T-helper 2 cell treated with Interferon-gamma antibody and Interleukin-4, amounts not matched to agents 100 ng/mL and 5 ng/mL, for 36 hours (primary cell): ENCODE measurements at regions not wholly inside any gene's neighbourhood (a gene's known extent, or its start where the extent isn't known, plus 50 kb on each side); places are given as distances from the start of the nearest gene placed in this dataset.
"Not testable (repeated sequence)": the region's sequence is repeated elsewhere in the genome, so short reads cannot be mapped to it uniquely, and the experiment has no call there.

ENCODE experiments used
- intact Hi-C: fragments of 100-400 bp; cut with micrococcal nuclease; formaldehyde crosslinking; loops from one replicate; pipeline ENCODE4 v1.15.1; 2023

DNA sequence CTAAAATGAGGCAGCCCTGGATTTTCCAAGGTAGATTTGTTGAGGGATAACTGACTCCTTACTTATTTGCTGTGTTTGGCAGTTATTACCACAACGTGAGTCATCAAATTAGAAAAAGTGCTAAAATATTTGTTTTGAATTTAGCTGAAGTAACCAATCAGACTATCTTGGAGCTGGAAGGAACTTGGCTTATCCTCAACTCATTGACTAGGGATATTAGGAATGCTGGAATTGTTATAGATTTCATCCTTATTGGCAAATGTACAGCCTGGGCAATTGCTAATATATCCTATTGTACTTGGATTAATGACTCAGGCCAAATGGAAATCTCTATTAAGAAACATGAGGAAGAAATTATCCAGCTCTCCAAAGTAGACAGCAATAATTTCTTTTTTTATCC lies 1189.0 kb upstream of the LRRN3 start:
- intact Hi-C loops, result no loop called here

DNA sequence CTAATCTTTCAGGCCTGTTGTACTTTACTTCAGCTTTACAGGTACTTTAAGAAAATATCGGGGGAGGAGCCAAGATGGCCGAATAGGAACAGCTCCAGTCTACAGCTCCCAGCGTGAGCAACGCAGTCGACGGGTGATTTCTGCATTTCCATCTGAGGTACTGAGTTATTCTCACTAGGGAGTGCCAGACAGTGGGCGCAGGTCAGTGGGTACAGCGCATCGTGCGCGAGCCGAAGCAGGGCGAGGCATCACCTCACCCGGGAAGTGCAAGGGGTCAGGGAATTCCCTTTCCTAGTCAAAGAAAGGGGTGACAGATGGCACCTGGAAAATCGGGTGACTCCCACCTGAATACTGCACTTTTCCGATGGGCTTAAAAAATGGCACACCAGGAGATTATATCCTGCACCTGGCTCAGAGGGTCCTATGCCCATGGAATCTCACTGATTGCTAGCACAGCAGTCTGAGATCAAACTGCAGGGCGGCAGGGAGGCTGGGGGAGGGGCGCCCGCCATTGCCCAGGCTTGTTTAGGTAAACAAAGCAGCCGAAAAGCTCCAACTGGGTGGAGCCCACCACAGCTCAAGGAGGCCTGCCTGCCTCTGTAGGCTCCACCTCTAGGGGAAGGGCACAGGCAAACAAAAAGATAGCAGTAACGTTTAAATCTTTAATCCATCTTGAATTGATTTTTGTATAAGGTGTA lies 1185.4 kb upstream of the LRRN3 start:
- intact Hi-C loops, result not testable (repeated sequence)

- intact Hi-C loops, result no loop called here
Measured at GRCh38 chr7:109915670-109916069, 1175.3 kb upstream of the LRRN3 start.

DNA sequence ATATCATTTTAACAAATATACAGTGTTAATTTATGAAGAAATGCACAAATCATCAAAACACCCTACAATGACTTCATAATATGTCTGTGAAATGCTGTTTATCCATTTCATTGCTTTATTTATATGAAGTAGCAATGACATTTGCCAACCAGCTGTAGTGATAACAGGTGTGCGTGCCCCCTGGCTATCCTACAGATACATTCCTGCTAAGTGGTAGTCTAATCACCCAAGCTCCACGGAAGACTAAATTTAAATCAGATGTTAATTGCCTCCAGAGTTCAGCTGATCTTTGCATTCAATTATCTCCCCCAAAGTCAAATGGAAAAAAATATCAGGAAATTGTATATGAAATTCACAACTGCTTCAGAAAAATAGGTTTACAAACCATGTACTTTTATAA lies 1164.2 kb upstream of the LRRN3 start:
- intact Hi-C loops, result no loop called here

- intact Hi-C loops, result no loop called here
Measured at GRCh38 chr7:109930049-109930448, 1160.9 kb upstream of the LRRN3 start.

- intact Hi-C loops, result no loop called here
Measured at GRCh38 chr7:109939207-109939606, 1151.7 kb upstream of the LRRN3 start.

DNA sequence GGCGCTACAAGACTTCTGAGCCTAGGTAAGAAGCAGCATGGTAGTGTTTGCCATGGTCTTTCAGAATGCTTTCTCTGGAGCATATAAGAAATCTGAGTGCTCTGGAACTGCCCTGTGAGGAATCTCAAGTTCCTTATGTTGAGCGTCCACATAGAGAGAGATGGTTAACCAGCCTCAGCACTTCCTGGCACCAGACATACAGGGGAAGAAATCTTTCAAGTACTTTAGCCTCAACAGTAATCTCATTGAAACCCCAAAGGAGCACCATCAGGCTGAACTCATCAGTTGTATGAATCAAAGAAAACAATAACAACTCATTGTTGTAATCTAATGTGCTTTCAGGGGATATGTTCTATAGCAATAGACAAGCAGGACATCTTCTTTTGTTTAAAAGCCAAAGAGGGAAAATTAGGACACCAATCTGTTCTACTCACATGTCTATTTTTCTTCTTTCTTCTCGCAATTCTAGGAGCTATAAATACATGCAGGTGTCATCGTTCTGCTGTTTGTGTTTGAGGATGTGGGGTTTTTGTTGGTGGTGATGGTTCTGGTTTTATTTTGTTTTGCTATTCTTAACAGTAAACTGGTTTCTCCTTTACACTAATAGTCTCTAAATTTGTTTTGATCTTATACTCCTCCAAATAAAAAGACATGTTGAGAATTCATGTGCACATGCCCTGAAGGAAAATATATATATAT lies 1145.0 kb upstream of the LRRN3 start:
- intact Hi-C loops, result no loop called here

DNA sequence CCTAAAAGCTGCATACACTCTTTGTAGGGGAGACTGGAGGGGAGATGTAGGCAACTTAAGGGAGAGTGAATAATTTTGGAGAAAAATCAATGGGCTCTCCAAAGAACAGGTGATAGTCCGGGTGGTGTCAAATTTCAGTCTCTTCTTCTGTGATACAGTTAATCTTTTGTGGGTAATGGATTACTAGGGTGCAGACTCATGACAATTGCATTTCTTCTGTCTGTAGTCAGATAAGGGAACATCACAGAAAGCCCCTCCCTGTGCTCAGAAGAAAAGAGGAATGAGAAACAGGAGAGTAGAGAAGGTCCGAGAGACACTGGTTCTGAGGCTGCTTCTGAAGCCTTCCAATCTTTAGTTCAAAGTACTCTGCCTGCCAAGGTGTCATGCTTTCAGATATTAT lies 1140.7 kb upstream of the LRRN3 start:
- intact Hi-C loops, result no loop called here

GRCh38 chr7:109950821-109951564 lies 1139.9 kb upstream of the LRRN3 start:
- intact Hi-C loops, result no loop called here

GRCh38 chr7:109951565-109951928 lies 1139.4 kb upstream of the LRRN3 start:
- intact Hi-C loops, result no loop called here

DNA sequence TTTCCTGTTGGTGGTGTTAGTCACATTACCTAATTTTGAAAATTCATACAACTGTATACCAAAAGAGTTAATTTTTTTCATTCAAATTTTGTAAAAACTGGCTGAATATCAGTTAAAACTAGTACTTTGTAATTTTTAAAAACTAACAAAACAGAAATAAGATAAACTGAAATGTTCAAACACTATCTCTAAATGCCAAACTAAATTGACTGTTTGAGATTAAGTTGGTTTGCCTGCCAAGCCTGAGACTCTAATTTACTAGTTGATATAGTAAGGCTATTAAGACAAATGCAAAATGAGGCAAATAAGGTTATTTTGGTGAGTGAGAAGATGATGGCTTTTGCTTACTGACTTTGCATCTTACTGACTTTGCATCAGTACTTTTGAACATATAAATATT lies 1134.9 kb upstream of the LRRN3 start:
- intact Hi-C loops, result no loop called here

DNA sequence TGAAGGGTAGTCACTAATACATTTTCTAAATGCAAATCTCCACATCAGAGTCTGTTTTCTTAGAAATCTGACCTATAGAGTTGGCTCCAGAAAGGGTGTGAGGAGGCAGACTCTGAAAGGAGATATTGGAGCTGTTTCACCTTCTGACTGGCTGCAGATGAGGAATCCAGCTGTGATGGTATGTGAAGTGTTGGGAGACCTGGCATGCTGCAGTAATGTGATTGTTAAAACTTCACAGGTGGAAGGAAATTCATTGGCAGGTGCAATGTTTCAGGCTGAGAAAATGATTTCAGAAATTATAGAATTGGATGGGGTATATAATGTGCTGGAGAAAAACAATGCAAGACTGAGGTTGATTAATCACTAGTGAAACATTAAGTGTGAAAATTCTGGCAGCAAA lies 1134.0 kb upstream of the LRRN3 start:
- intact Hi-C loops, result no loop called here

DNA sequence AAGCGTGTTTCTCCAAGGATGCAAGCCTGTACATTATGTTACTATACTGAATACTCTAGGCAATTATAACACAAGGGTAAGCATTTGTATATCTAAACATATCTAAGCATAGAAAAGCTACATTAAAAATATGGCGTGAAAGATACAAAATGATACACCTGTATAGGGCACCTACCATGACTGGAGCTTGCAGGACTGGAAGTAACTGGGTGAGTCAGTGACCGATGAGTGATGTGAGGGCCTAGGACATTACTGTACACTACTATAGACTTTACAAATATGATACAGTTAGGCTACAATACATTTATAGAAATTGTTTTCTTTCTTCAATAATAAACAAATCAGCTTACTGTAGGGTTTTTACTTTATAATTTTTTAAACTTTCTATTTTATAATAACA lies 1127.2 kb upstream of the LRRN3 start:
- intact Hi-C loops, result no loop called here

DNA sequence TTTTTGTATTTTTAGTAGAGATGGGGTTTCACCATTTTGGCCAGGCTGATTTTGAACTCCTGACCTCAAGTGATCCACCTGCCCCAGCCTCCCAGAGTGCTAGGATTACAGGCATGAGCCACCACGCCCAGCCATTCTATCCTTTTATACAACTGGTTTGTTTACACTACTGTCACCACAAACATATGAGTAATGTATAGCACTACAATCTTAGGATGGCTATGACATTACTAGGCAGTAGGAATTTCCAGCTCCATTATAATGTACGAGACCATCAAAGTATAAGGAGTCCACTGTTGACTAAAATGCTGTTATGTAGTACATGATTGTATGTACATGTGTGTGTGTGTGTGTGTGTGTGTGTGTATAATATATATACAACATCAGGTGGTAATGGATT lies 1126.1 kb upstream of the LRRN3 start:
- intact Hi-C loops, result no loop called here

DNA sequence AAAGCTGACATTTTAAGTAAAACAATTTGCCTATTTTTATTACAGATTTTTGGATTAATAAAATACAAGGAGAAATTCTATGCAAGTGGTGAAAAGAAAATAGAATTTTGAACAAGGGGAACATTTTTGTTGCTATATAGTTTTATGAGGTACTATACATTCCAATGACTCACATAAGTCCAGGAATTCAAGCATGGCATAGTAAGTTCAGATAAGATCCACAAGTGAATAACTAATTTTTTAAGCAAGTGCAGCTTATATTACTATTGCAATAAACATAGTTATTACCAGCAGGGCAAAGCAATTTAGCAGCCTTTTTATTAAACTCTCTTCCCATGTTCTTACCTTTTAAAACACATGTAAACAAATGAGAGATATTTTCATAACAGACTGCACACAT lies 1123.5 kb upstream of the LRRN3 start:
- intact Hi-C loops, result no loop called here

- intact Hi-C loops, result no loop called here
Measured at GRCh38 chr7:109983618-109984017, 1107.3 kb upstream of the LRRN3 start.

GRCh38 chr7:109984729-109985128 lies 1106.2 kb upstream of the LRRN3 start:
- intact Hi-C loops, result no loop called here

DNA sequence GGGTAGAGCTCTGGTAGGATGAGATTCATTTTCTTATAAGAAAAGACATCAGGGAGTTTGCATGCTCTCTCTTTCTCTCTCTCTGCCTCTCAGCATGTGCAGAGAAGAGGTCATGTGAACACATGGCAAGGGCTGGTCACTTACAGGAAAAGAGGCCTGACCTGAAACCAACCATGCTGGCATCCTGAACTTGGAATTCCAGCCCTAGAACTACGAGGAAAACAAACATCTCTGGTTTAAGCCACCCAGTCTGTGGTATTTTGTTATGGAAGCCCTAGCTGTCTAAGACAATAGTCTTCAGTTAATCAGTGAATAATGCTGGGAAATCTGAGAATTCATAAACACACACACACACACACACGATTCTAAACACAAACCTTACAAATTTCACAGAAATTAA lies 1104.2 kb upstream of the LRRN3 start:
- intact Hi-C loops, result no loop called here

- intact Hi-C loops, result no loop called here
Measured at GRCh38 chr7:109996411-109996810, 1094.5 kb upstream of the LRRN3 start.

DNA sequence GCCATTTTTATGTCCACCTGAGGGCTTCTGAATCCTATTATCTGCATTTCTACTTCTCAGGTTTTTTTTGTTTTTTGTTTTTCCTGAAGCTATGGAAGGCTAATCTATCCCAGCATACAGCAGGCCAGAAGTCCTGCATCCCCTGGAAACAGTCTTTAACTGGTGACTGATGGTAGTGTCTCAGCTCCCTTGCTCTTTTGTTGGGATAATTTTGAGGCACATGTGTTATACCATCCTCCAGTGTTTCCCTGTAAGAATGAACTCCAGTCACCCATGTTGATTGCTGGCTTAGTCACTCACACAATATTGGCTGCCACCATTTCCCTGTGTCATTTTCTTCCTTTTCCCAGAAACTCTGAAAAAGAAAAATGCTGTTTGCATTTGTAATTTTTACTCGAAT lies 1094.0 kb upstream of the LRRN3 start:
- intact Hi-C loops, result no loop called here

- intact Hi-C loops, result no loop called here
Measured at GRCh38 chr7:109997837-109998236, 1093.1 kb upstream of the LRRN3 start.

- intact Hi-C loops, result no loop called here
Measured at GRCh38 chr7:110001254-110001938, 1089.5 kb upstream of the LRRN3 start.
